ENCODE measurements at regions not wholly inside any gene's neighbourhood (a gene's known extent, or its start where the extent isn't known, plus 50 kb on each side); places are given as distances from the start of the nearest gene placed in this dataset.

DNA sequence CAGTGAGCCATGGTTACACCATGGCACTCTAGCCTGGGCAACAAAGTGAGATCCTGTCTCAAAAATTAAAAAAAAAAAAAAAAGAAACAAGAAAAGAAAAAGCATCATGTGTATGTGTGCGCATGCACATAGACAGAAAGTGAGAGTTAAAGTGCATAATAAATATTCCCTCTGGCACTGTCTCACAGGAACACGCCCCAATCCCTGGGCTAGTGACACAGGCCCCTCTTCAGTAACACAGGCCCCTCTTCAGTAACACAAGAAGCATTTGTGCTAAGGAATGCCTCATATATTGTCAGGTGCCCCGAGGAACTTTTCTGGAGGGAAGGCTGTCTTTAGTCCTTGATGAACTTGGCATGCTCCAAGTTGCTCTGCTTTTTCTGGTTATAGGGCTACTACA is 57.5 kb downstream of the RPL27A start:
- DNase-seq = no peak

- DNase-seq = no peak
Observed at GRCh38 chr11:8744423-8744822, 61.8 kb downstream of the RPL27A start.

- DNase-seq = no peak
Observed at GRCh38 chr11:8745431-8746253, 63.0 kb downstream of the RPL27A start.

GRCh38 chr11:8746331-8746974 is 63.9 kb downstream of the RPL27A start:
- DNase-seq = no peak

DNA sequence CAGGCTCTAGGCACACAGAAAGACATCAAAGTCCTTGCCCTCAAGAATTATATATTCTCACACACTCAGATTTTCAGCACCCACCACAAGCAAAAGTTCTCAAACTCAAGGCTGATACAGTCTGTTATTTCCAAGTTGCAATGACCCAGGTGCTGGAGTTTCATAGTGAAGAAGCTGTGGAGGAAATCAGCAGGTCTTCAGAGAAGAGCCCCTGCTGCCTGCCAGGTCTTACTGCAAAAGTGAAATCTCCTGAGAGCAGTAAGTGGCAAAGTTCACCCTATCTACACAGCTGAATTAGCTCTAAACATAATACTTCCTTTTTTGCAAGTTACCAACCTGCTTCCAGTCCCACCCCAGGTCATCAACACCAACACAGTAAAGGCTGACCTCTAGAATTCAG is 64.6 kb downstream of the RPL27A start:
- DNase-seq = no peak

DNA sequence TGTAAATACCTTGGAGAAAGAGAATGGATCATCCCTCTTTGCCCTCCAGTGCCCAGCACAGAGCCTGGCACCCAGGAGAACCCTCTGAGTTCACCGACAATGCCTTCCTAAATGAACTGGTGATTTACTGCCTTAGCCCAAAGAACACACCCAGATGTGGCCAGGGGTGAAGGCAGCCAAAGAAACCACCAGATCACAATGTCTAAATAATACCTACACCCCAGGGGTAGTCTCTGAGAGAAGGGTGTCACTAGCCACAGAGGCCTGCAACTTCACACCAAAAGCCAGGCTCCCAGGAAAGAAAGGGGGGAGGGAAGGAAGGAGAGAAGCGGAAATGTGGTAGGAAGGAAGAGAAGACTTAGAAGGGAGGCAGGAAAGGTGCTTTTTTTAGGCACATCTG is 65.7 kb downstream of the RPL27A start:
- no peak for DNase-seq

GRCh38 chr11:8749202-8749601 is 66.6 kb downstream of the RPL27A start:
- DNase-seq = no peak

GRCh38 chr11:8754241-8754640 is 71.6 kb downstream of the RPL27A start:
- DNase-seq = no peak

DNA sequence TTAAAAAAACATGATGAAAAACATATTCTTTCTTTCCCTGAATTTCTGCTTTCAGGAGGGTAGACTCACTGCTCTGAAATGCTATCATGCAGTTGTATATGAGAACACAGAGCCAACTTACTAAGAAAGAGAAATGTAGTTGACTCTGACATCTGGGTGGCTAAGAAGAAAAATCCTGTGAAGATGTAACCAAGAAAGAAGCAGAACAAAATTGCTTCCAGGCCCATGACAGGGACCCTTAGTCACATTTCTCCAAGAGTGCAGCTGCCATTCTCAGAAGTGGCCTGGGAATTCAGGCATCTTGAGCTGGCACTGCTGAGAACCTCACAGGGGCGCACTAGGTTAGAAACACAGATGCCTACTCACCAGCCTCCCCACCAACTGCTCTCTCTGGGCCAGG is 73.6 kb downstream of the RPL27A start:
- no peak for DNase-seq

DNA sequence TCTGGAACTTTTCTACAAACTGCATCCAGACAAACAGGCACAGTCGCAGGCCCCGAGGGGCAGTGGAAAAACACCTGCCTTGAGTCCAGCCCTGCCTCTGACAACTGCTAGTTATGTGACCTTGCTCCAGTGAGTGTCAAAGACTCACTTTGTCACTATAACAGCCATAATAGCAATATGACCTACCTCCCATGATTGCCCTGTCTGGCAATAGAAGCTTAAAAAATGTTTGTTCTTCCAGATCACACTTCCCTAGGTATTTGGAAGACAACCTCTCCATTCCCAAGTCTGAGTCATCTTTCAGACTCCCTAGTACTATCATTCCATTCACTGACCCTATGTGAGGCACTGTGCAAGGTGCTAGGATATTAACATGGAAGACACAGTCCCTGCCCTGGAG is 74.5 kb downstream of the RPL27A start:
- no peak for DNase-seq

- no peak for DNase-seq
Observed at GRCh38 chr11:8757533-8757932, 74.9 kb downstream of the RPL27A start.

DNA sequence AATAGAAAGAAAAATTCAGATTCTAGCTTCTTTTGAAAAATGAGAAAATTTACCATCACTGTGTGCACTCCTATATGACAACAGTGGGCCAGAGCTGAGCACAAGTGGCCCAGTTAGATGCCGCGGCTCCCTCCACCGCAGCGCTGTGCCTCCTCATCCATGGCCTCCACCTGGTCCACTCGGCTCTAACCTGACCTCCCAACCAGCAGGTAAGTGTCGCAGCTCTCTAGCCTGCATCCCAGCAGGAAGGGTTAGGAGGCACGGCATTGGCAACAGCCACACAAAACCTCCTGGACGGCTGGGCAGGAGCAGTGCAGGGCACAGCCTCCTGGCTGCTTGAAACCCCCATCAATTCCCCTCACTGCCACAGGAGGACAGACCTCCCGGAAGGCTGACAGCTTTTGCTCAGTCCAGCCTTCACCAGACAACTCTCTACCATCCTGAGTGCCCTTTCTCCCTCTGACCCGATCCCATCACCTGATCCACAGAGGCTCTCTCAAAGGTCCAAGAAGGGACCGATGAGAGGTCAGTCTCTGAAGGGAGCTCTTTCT is 76.1 kb downstream of the RPL27A start:
- DNase-seq = no peak

- DNase-seq = no peak
Observed at GRCh38 chr11:8759634-8760033, 77.0 kb downstream of the RPL27A start.

GRCh38 chr11:8760896-8761295 is 78.3 kb downstream of the RPL27A start:
- DNase-seq = no peak

GRCh38 chr11:8763070-8763685 is 80.6 kb downstream of the RPL27A start:
- DNase-seq = no peak

DNA sequence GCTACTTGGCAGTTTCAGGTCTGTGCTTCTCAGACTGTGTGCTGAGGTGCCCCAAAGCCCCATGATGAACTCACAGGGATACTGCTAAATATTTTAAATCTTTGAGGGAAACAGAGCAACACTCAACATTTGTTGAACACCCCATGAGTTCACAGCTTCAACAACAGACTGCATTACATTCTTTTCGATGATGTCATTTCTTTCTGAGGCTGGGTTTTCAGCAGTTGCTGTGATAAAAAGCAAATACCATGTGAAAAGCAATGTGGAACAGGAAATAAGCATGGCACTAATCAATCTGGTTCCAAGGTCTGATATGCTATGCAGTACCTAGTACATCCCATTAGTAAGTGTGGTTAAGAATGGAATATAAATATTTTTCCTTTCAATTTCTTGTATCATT is 82.7 kb downstream of the RPL27A start:
- no peak for DNase-seq

DNA sequence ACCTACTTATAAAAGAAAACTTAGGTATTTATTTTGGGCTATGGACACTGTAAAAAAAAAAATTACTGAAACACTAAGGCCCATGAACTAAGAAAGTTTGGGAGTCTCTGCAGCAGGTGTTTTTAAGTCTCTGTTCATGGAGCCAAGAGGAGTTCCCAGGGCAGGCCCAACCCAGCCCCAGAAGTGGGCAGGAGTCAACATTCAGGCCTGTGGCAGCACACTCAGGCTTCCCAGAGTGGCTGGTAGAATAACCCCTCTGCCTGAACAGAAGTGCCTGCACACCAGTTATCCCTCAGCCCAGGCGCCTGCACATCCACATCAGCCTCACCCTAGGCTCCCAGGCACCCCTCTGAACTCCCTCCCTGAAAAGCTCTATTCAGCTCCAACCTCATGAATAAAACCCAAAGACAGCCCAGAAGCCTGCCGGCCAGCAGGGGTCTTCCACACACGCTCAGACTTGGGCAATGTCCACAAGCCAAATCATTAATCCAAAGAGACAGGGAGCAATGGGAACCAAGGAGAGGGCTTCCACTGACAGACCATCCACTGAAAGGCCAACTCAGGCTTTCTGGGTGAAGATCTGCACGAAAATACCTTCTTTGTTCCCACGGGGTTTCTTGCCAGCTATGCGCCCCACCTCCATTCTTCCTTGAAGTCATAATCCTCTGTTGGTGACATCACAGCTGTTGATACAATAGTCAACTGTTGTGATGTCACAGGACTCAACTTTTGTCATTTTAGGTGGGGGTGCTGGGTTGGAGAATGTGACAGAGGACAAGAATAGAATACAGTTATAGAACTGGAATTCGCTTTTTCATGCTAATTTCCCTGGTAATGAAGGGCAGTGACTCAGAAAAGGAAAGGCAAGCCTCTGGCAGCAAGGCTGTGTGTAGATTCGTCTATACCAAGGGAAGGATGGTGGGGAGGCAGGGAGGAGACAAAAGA is 83.7 kb downstream of the RPL27A start:
- DNase-seq = no peak

DNA sequence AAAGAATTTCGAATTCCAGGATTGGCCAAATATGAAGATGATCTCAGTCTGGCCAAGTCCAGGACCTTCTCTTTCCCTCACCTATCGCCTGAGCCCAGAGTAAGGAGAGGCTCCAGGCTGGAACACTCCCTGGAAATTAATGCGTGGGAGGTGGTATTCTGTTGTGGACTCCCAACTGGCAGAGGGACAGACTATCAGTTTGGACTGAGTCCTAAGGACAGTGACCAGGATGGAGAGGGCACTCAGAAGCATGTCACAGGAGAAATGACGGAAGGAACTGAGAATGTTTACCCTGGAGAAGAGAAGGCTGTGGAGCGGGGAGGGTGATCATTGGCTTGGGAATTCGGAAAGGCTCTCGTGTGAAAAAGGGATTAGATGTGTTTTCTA is 84.4 kb downstream of the RPL27A start:
- no peak for DNase-seq

DNA sequence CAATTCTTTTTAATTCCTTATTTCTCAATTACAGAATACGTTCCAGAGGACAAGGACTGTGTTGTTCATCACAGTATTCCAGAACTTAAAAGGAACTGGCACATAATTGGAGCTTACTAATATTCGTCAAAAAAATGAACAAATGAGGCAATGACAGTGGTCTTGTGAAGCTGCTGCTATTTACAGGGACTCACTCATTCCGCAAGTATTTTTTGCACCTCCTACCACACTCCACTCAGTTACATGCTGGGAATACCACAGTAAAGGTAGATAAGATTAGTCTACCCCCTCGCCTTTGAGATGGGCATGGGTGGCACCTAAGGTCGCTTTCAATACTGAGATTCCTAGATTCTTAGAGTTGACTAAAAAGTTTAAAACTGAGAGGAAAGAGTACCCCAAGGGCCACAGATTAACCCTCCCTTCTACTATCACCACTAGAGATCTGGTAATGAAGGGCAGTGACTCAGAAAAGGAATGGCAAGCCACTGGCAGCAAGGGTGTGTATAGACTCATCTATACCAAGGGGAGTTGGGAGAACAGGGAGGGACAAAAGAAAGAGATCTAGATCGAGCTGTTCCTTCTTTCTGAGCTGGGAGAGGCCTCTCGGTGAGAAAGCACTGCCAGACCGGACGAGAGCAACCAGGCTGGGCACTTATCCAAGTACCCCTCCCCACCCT is 85.0 kb downstream of the RPL27A start:
- DNase-seq = no peak

DNA sequence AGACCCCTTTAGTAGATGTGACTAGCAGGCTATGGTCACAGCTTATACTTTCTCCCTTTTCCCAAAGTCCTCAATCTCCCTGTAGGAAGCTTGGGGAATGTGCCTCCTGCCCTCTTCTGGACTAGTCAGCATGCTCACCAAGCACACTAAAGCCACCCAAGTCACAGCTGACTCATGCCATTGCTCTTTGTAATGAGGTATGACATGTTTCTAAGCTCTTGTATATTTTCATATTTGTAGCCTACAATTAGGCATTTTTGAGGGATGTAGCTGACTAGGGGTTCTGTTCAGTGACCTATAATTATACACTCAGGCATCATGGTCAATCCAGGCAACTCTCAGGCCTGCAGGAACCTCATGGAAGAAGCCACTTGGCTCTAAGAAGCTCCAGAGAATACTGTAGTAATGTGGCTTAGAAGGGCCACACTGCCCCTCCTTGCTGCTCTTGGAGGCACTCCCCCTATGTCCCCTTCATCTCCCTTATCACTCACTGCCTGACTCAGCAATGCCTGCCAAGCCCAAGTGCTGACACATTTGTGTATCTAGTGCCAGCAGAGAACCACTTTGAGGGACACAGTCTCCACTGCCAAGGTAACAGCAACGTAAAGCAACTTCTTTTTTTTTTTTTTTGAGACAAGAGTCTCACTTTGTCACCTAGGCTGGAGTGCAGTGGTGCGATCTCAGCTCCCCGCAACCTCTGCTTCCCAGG is 86.2 kb downstream of the RPL27A start:
- no peak for DNase-seq
